ENCODE measurements at regions not wholly inside any gene's neighbourhood (a gene's known extent, or its start where the extent isn't known, plus 50 kb on each side); places are given as distances from the start of the nearest gene placed in this dataset.
A peak's percentile ranks its signal among the peaks of the same experiment; 100 is the strongest.
"Not testable (repeated sequence)": the region's sequence is repeated elsewhere in the genome, so short reads cannot be mapped to it uniquely, and the experiment has no call there.

- BruUV-seq (replicated peaks) = no TSS peak
- H3K36me3 ChIP-seq (ENCODE audit: insufficient read depth, low read length, poor library complexity, severe bottlenecking) = no peaks in the 10 kb centered on the region
- no peaks in the 10 kb centered on the region for H3K27me3 ChIP-seq (replicated peaks; ENCODE audit: insufficient read depth, low read depth, low read length, poor library complexity)
- no peaks in the 10 kb centered on the region for H3K4me1 ChIP-seq (ENCODE audit: insufficient read depth, low read length, poor library complexity, severe bottlenecking)
- intact Hi-C loops (cut with micrococcal nuclease; ENCODE audit: unreplicated experiment) = no loop called here
- CTCF ChIA-PET = interaction anchor here (0.9 kb wide), 1 partner anchor 23 kb away, joined by 3 read pairs; no protein-coding TSS in a partner anchor
- no peak overlapping the region for H3K27ac ChIP-seq (ENCODE audit: low read depth, low read length, poor library complexity, severe bottlenecking)
- TF ChIP-seq CTCF (conservative IDR thresholded peaks at IDR 0.05; ENCODE audit: low read depth, low read length) (no peak), EZH2 (IDR thresholded peaks at IDR 0.05; ENCODE audit: borderline replicate concordance, low read depth, low read length, poor library complexity, severe bottlenecking) (no peak)
- H3K4me3 ChIP-seq (ENCODE audit: low read depth, low read length, poor library complexity, severe bottlenecking) = no peak overlapping the region
- POLR2A ChIA-PET (ENCODE audit: low non-redundant PET) = no interaction called here
- peak; percentile 84 for DNase-seq (ENCODE audit: low spot score)
- H3K9me3 ChIP-seq (ENCODE audit: low read depth, low read length, poor library complexity, severe bottlenecking) = no peaks in the 10 kb centered on the region
Measured at GRCh38 chr13:89457977-89458376, 1786.8 kb downstream of the SLITRK5 start.

GRCh38 chr13:89458456-89458855 is 1787.3 kb downstream of the SLITRK5 start:
- BruUV-seq (replicated peaks) = no TSS peak
- H3K4me3 ChIP-seq (ENCODE audit: low read depth, low read length, poor library complexity, severe bottlenecking) = no peak overlapping the region
- no peaks in the 10 kb centered on the region for H3K4me1 ChIP-seq (ENCODE audit: insufficient read depth, low read length, poor library complexity, severe bottlenecking)
- POLR2A ChIA-PET (ENCODE audit: low non-redundant PET) = no interaction called here
- DNase-seq (ENCODE audit: low spot score) = no peak
- TF ChIP-seq CTCF (conservative IDR thresholded peaks at IDR 0.05; ENCODE audit: low read depth, low read length) (no peak), EZH2 (IDR thresholded peaks at IDR 0.05; ENCODE audit: borderline replicate concordance, low read depth, low read length, poor library complexity, severe bottlenecking) (no peak)
- H3K27me3 ChIP-seq (replicated peaks; ENCODE audit: insufficient read depth, low read depth, low read length, poor library complexity) = no peaks in the 10 kb centered on the region
- no peaks in the 10 kb centered on the region for H3K9me3 ChIP-seq (ENCODE audit: low read depth, low read length, poor library complexity, severe bottlenecking)
- H3K36me3 ChIP-seq (ENCODE audit: insufficient read depth, low read length, poor library complexity, severe bottlenecking) = no peaks in the 10 kb centered on the region
- H3K27ac ChIP-seq (ENCODE audit: low read depth, low read length, poor library complexity, severe bottlenecking) = no peak overlapping the region
- CTCF ChIA-PET = interaction anchor here (0.9 kb wide), 1 partner anchor 24 kb away, joined by 3 read pairs; no protein-coding TSS in a partner anchor
- intact Hi-C loops (cut with micrococcal nuclease; ENCODE audit: unreplicated experiment) = no loop called here

GRCh38 chr13:89460895-89461294 is 1789.7 kb downstream of the SLITRK5 start:
- H3K27ac ChIP-seq (ENCODE audit: low read depth, low read length, poor library complexity, severe bottlenecking); H3K27me3 ChIP-seq (replicated peaks; ENCODE audit: insufficient read depth, low read depth, low read length, poor library complexity); H3K36me3 ChIP-seq (ENCODE audit: insufficient read depth, low read length, poor library complexity, severe bottlenecking); intact Hi-C loops (cut with micrococcal nuclease; ENCODE audit: unreplicated experiment); CTCF ChIA-PET; DNase-seq (ENCODE audit: low spot score); POLR2A ChIA-PET (ENCODE audit: low non-redundant PET); H3K4me1 ChIP-seq (ENCODE audit: insufficient read depth, low read length, poor library complexity, severe bottlenecking); H3K4me3 ChIP-seq (ENCODE audit: low read depth, low read length, poor library complexity, severe bottlenecking); BruUV-seq (replicated peaks); H3K9me3 ChIP-seq (ENCODE audit: low read depth, low read length, poor library complexity, severe bottlenecking): not testable (repeated sequence)

GRCh38 chr13:89465366-89465765 is 1794.2 kb downstream of the SLITRK5 start:
- no TSS peak for BruUV-seq (replicated peaks)
- no peaks in the 10 kb centered on the region for H3K27me3 ChIP-seq (replicated peaks; ENCODE audit: insufficient read depth, low read depth, low read length, poor library complexity)

More at GRCh38 chr13:89465366-89465765, 1794.2 kb downstream of the SLITRK5 start:
- CTCF ChIA-PET = no interaction called here
- intact Hi-C loops (cut with micrococcal nuclease; ENCODE audit: unreplicated experiment) = no loop called here
- Histone ChIP-seq H3K9me3 (ENCODE audit: low read depth, low read length, poor library complexity, severe bottlenecking) (no peaks in the 10 kb centered on the region), H3K4me1 (ENCODE audit: insufficient read depth, low read length, poor library complexity, severe bottlenecking) (no peaks in the 10 kb centered on the region), H3K27ac (ENCODE audit: low read depth, low read length, poor library complexity, severe bottlenecking) (no peak overlapping the region), H3K4me3 (ENCODE audit: low read depth, low read length, poor library complexity, severe bottlenecking) (no peak overlapping the region), H3K36me3 (ENCODE audit: insufficient read depth, low read length, poor library complexity, severe bottlenecking) (no peaks in the 10 kb centered on the region)
- peak; percentile 4 for DNase-seq (ENCODE audit: low spot score)
- POLR2A ChIA-PET (ENCODE audit: low non-redundant PET) = no interaction called here
- no peak for TF ChIP-seq CTCF (conservative IDR thresholded peaks at IDR 0.05; ENCODE audit: low read depth, low read length)
- no peak for TF ChIP-seq EZH2 (IDR thresholded peaks at IDR 0.05; ENCODE audit: borderline replicate concordance, low read depth, low read length, poor library complexity, severe bottlenecking)

All from A673 (cell line).